GM06990 (cell line): ENCODE measurements at regions not wholly inside any gene's neighbourhood (a gene's known extent, or its start where the extent isn't known, plus 50 kb on each side); places are given as distances from the start of the nearest gene placed in this dataset.
"Not testable (repeated sequence)": the region's sequence is repeated elsewhere in the genome, so short reads cannot be mapped to it uniquely, and the experiment has no call there.

Source experiments
- DNase-seq: peaks from one replicate; pipeline ENCODE4 v3.0.0-alpha.2; 2011; ENCODE audit not compliant: insufficient read length; ENCODE audit errors: extremely low read depth
- H3K27me3 ChIP-seq: replicated peaks from 2 replicates; pipeline ENCODE4 v1.6.0; 2011; ENCODE audit warnings: low read length; ENCODE audit not compliant: control insufficient read depth, insufficient read depth
- H3K36me3 ChIP-seq: 2 replicates; pipeline ENCODE4 v1.5.1; 2011; ENCODE audit warnings: low read length; ENCODE audit not compliant: control insufficient read depth, insufficient read depth
- H3K4me3 ChIP-seq: replicated peaks from 2 replicates; pipeline ENCODE4 v1.5.1; 2011; ENCODE audit warnings: low read depth, mild to moderate bottlenecking, control low read depth, low read length
- CTCF ChIP-seq: IDR thresholded peaks from 2 replicates; pipeline ENCODE4 v1.5.1; 2011; ENCODE audit warnings: low read length, control low read depth, mild to moderate bottlenecking, inconsistent platforms; ENCODE audit not compliant: insufficient read depth, poor library complexity, severe bottlenecking

GRCh38 chr5:44532981-44533380, 143.8 kb upstream of the FGF10 start:
- H3K36me3 ChIP-seq: no peaks in the 10 kb centered on the region
- TF ChIP-seq CTCF: no peak
- no peak for DNase-seq
- no peak overlapping the region for H3K4me3 ChIP-seq
- H3K27me3 ChIP-seq: no peaks in the 10 kb centered on the region

- DNase-seq, H3K27me3 ChIP-seq, H3K4me3 ChIP-seq, H3K36me3 ChIP-seq: not testable (repeated sequence)
These were observed 142.5 kb upstream of the FGF10 start for GRCh38 chr5:44531756-44532155.

- not testable (repeated sequence) for H3K36me3 ChIP-seq, DNase-seq, H3K27me3 ChIP-seq, H3K4me3 ChIP-seq
These were observed 141.6 kb upstream of the FGF10 start for GRCh38 chr5:44530783-44531182.

- no peak for DNase-seq
- no peak for TF ChIP-seq CTCF
- no peaks in the 10 kb centered on the region for H3K27me3 ChIP-seq
- no peaks in the 10 kb centered on the region for H3K36me3 ChIP-seq
- H3K4me3 ChIP-seq: no peak overlapping the region
These were observed 122.4 kb upstream of the FGF10 start for GRCh38 chr5:44511596-44511995.

GRCh38 chr5:44506561-44506960, 117.3 kb upstream of the FGF10 start:
- Histone ChIP-seq H3K4me3 (no peak overlapping the region), H3K27me3 (no peaks in the 10 kb centered on the region), H3K36me3 (no peaks in the 10 kb centered on the region)
- DNase-seq: no peak
- TF ChIP-seq CTCF: no peak

- H3K27me3 ChIP-seq: no peaks in the 10 kb centered on the region
- TF ChIP-seq CTCF: no peak
- DNase-seq: no peak
- H3K4me3 ChIP-seq: no peak overlapping the region
- H3K36me3 ChIP-seq: no peaks in the 10 kb centered on the region
These were observed 110.2 kb upstream of the FGF10 start for GRCh38 chr5:44499381-44499780.

GRCh38 chr5:44497606-44498005, 108.4 kb upstream of the FGF10 start:
- Histone ChIP-seq H3K27me3 (no peaks in the 10 kb centered on the region), H3K36me3 (no peaks in the 10 kb centered on the region), H3K4me3 (no peak overlapping the region)
- no peak for TF ChIP-seq CTCF
- DNase-seq: no peak
